ENCODE measurements at regions not wholly inside any gene's neighbourhood (a gene's known extent, or its start where the extent isn't known, plus 50 kb on each side); places are given as distances from the start of the nearest gene placed in this dataset.
A peak's percentile ranks its signal among the peaks of the same experiment; 100 is the strongest.
"Not testable (repeated sequence)": the region's sequence is repeated elsewhere in the genome, so short reads cannot be mapped to it uniquely, and the experiment has no call there.

DNA sequence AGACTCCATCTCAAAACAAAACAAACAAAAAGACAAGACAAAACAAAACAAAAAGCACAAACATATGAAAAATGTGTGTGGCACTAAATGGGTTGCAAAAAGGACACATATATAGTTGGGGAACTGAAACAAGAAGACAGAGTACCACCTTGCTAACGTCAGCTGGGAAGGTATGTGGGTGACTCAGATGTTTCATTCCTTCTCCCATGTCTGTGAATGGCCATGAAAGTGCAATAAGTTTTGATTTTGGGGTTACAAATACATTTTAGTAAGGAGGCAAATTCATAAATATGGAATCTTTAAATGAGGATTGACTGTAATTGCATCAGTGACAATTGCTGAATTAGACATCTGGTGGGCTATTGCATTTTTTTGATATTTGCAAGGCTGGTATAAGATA lies 81.6 kb upstream of the KLF4 start:
- no peak for DNase-seq

DNA sequence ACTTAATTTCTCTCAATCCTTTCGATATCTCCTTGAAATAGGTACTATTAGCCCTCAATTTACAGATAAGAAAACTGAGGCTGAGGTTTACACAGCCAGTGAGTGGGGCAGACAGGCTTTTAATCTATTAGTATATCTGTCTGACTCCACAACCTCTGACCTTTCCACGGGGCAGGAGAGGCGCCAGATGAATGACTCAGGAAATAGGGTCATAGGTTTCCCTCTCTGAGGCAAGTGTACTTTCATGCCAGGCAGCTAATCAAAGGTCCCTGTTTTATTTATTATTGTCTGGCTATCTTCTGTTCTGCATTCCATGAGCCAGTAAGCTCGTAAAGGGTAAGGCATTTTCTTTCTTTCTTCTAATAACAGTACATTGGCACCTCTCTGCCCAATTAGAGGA lies 79.6 kb upstream of the KLF4 start:
- DNase-seq, result no peak

DNA sequence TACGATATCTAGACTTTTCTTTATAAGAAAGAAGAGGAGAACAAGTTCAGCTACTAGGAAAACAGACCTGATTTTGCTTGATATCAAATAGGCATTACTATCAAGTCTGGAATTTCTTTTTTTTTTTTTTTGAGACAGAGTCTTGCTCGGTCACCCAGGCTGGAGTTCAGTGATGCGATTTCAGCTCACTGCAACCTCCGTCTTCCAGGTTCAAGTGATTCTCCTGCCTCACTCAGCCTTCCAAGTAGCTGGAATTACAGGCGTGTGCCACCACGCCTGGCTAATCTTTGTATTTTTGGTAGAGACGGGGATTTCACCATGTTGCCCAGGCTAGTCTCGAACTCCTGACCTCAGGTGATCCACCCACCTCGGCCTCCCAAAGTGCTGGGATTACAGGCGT lies 78.8 kb upstream of the KLF4 start:
- not testable (repeated sequence) for DNase-seq

DNA sequence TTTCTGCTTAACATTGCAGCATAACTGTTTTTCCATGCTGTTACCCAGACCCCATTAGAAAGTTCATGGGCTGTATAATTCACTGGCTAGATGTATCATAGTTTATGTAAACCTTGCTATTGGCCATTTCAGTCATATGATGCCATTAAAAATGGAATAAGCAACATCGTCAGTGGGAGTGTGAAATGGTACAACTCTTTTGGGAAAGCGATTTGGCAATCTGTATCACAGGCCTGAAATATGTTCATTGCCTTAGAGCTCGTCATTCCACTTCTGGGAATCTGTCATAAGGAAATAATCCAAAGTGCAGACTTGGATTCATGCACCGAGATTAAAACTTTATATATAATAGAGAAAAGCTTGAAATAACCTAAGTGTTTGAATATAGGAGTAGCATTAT lies 77.9 kb upstream of the KLF4 start:
- DNase-seq, result no peak

DNA sequence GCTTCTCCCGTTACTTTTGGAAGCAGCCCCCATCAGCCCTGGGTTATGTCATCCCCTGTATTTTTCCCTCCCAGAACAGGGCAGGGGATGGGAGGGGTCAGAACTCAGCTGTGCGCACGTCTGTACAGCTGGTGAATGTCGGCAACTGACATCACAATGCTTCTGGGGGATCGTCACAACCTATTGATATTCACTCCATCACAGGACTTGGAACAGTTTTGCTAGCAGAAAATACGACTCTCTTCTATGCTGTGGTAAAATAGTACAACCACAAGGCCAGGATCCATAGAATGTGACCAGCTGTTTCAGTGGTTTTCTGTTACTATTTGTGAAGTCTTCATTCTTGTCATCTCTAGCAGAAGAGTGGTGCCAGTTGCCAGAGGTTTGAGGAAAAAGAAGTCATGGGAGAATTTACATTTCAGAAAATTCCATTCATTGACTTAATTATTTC lies 77.1 kb upstream of the KLF4 start:
- DNase-seq, result no peak

DNA sequence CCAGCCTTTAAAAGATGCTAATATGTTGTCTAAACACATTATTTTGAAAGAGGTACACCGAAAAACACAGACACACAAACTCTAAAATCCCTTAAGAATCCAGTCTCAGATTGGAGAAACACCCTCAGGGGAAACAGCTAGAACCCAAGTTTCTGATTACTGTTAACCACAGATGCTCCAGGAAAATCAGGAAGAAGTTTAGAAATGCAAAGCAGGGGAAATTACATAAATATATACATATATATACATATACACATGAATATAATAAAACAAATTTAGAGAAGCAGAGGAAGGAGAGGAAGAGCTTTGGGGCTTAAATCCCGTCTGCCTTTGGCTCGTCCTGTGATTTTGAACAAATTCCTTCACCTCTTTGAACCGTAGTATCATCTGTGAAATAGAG lies 73.2 kb upstream of the KLF4 start:
- DNase-seq, result no peak

DNA sequence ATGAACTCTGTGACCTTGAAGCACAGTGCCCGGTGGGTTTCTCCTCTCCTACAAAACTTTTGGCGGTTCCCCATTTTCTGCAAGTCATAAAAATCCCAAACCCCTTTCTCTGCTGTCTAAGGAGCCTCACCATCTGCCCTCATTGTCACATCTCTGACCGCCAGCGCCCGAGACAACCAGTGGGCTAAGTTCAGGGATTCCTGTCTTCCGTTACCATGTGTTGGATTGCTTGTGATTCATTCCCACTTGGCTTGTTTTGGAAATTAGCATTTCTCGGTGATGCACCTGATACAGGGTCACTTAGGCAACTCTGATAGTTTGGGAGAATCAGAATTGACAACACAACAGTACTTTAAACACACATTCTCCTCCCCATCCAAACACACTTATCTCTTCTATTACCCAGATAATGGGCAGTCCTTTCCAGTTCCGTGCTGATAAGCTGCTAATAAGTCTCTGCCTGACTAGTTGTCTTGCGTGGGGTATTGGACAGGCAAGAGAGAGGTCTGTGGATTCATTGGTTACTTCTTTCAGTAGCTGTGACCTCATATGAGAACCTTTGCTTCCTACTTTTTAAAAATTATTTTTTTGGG lies 70.0 kb upstream of the KLF4 start:
- DNase-seq, result no peak

DNA sequence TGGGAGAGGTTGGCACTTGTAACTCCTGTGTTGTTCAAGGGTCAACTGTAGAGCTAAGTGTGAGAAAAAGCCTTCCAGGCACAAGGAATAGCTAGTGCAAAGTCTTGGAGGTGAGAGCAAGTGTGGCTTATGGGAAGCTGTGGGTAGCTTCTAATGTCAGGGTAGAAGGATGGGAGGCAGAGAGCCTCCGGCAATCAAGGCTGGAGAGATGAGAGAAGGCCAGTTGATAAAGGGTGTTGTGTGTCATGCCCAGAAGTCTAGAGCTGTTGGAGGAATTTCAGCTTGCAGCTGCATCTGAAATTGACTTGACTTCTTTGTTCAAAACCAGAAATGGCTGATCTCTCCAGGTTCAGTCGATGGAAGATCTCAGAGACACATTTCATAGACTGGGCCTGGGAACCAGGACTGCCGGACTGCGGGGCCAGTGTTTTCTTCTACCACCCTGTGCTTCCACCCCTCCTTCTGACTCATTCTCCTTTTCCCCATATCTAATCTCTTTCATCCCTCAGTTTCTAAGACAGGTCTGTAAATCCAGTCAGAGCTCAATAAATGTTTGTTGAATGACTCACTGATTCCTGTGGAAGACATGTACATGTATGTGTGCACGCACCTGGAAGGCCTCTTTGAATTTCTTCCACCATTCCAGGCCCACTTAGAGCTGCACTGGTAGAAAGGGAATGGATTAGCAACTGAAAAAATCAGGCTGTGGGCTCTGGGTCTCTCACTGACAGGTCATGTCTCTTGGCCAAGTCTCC lies 67.8 kb upstream of the KLF4 start:
- DNase-seq, result no peak

DNA sequence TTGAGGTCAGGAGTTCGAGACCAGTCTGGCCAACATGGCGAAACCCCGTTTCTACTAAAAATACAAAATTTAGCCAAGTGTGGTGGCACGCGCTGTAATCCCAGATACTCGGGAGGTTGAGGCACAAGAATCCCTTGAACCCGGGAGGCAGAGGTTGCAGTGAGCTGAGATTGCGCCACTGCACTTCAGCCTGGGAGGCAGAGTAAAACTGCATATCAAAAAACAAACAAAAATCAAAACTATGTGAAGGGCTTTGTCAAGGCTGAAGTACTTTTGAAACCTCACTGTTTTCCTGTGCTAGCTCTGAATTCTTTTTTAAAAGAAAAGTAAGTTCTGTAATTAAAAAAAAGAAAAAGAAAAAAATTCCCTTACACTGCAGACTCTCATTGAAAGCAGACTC lies 65.1 kb upstream of the KLF4 start:
- no peak for DNase-seq

DNA sequence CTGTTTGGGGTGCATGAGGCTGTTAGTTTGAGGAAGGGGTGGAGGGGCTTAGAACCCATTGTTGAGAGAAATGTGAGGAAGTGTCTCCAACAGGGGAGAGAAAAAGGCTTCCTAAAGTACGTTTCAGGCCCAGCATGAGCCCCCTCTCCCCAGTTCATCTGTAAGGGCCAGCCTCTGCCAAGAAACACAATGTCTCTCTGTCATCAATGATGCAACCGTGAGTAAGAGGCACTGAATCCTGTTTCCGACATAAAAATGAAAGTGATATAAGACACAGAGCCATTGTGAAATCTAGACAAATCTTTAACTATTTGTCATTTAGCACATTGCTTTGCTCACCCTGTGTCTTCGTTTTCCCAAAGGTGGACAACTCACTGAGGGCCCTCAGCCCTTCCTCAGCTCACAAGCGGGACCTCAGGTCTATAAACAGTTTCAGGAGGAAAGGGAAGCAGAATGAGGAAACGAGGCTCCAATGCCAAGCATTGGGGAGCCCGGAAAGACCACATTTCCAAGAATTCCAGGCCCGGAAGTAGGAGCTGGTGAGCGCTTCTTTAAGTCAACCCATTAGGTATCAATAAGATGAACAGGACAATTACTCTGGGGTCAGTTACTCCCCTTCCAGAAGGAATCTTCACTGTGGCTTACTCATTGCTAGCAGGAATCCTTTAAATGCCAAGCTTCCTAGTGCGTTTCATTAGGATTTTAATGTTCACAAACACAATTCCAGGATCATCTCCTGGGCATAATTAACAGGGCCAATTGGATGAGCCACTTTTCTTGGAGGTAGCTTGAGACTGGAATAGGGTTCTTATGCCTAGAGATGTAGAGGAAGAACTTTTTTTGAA lies 59.0 kb upstream of the KLF4 start:
- no peak for DNase-seq

DNA sequence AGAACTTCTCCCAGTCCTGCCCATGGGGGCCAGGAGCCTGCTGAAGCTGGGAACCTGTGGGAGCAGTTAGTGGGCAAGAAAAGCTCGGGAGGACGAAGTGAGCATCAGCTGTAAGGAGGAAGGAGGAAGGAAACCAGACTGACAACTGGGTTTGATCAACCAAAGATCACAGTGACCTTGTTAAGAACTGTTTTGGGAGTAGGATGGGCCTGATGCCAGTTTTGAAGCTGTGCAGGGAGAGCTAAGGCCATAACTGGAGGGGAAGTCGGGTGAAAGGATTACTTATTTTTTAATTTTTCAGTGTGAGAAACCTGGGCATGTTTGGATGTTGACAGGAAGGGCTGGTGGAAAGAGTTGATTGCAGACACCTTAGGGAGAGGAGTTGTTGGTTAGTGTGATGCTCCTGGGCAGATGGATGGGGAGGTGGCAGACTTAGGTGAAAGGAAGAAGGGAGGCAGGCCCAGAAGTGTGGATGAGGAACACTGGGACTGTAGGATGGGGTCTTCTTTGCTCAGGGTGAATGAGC lies 58.3 kb upstream of the KLF4 start:
- no peak for DNase-seq

DNA sequence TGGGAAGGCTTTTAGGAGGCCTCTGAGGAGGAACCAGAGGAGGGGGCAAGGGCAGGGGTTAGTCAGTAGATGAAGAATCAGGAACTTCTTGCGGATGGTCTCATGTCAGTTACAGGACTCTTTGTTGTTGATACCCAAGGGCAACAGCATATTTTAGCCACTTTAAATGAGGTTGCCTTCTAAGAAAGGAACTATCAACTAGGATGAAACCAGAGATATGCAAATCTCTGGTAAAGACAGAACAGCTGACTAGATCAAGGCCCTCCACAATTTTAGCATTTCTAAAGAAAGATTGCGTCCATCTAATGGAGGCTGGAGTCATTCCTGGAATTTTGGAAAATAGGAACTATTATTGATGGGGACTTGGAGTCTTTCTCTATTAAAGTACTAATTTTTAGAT lies 57.7 kb upstream of the KLF4 start:
- DNase-seq, result no peak

DNA sequence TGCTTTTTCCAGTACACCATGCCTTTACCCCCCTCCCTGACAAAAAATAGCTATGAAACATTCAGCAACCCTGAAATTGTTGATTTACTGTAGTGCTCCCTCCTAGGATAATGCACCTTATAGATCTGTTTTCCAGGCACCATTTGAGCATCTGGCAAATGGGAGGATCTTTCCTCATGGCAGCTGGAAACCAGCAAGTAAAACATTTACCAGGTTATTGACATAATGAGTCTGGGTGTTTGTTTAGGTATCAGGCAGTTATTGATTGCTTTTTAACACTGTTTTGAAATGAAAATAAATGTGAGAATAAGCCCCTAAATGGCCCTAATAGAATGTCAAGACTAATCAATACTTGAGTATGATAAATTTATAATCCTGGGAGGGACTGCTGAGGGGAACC lies 57.3 kb upstream of the KLF4 start:
- no peak for DNase-seq

DNA sequence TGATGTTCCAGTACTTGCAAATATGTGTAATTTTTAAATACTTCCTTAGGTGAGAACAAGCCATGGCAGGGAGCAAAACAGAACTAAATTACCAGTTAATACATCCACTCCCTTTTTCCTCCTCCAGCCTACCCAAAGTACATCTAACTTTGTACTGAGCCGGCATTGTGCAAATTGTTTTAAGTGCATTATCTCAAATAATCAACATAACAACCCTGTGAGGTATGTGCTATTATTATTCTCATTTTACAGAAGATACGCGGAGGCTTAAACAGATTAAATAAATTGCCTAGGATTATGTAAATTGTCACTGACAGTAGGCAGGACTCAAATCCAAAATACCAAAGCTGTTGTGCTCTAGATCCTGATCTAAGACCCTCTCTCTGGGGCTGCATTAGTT lies 55.5 kb upstream of the KLF4 start:
- no peak for DNase-seq

DNA sequence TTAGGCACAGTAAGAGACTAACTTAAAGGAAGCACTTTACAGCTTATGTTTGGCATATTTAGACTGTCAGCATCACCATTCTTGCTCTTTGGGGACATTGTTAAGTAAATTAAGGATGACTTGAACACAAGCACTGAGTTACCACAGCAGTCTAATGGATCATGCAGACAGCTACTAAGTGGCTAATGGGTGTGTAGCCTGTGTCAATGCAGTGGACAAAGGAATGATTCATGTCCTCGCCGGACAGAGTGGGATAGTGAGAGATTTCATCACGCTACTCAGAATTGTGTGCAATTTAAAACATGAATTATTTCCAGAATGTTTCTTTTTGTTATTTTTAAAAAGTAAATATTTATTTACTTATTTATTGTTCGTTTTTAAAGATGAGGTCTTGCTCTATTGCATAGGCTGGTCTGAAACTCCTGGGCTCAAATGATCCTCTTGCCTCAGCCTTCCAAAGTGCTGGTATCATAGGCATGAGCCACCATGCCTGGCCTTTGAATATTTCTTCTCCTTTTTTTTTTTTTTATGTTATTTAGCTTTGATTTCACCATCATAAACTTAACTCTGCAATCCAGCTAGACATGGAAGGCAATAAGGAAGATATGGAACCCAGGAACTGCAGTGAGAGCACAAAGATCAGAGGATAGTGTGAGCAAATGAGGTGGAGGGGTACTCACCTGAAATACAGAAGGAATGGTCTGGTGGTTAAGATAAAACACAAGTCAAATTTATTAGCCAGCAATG lies 53.0 kb upstream of the KLF4 start:
- no peak for DNase-seq

DNA sequence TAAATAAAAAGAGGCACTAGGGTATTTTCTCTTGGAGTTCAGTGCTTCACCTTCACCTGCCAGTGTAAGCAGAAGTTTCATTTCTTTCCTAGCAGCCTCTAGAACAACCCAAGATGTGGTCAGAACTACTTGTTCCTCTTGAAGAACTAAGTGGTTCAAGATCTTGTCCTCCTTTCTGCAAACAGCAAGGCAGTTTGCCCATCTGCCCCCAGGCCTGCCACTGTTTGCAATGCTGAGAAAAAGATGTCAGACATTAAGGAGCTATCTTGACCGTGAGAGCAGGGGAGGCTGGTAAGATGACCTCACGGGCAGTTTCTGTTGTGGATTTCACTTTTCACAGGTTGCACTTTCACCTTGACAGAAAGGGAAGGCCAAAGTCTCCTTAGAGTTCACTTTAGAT lies 52.0 kb upstream of the KLF4 start:
- DNase-seq, result no peak

DNA sequence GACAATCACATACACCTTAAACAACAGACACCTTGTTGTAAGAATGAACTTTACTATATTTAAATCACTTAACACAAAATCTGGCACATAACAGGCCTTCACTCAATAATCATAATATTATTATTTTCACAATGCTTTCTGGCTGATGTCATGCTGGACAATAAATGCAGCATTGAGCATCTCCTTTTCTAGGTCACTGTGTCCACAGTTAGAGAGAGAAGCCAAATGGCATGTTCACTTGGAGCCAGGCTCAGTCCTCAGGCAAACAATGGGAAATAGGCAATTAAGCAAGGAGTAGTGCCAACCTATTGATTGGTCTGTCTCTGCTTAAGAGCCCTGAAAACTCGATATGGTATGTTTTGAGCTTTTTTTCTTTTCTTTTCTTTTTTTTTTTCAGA lies 50.6 kb upstream of the KLF4 start:
- peak; percentile 17 for DNase-seq

DNA sequence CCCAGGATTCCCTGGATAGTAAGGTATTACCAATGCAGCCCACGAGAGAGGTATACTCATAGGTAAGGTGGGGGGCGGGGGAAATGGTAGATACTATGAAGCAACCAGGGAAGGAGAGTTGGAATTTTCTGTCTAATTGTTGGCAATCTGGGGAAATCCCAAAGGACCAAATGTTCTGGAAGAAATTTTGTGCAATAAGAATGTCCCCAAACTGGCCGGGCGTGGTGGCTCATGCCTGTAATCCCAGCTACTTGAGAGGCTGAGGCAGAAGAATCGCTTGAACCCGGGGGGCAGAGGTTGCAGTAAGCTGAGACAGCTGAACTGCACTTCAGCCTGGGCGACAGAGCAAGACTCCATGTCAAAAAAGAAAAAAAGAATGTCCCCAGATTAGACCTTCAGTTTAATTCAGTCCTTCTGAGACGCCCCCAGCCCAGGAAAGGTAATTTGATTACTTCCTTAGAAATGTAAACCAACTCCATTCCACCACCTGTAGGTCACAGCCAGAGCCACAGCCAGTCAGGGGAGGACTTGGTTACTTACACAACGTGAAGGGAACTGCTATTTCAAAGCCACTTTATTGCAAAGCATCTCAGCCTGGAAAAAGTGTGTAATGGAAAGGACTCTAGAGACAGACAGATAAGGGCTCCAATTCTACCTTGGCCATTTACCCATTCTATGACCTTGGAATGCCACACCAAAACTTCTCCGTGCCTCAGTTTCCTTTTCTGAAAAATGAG lies 50.0 kb upstream of the KLF4 start:
- no peak for DNase-seq
